ENCODE measurements at regions not wholly inside any gene's neighbourhood (a gene's known extent, or its start where the extent isn't known, plus 50 kb on each side); places are given as distances from the start of the nearest gene placed in this dataset.

GRCh38 chr2:221915926-221916325 is 343.8 kb upstream of the EPHA4 start (continued):
- TF ChIP-seq REST (IDR thresholded peaks at IDR 0.05; ENCODE audit: unreplicated experiment) (no peak), ETS1 (IDR thresholded peaks at IDR 0.05) (no peak)

- H4K20me1 ChIP-seq (replicated peaks; ENCODE audit: insufficient read depth), result no peaks in the 10 kb centered on the region
- no peak overlapping the region for H3K4me3 Mint-ChIP-seq
- H3K27ac ChIP-seq (ENCODE audit: low read depth), result no peak overlapping the region
- no peaks in the 10 kb centered on the region for H3K9me2 ChIP-seq (ENCODE audit: insufficient read depth)
- no peaks in the 10 kb centered on the region for H3F3A ChIP-seq (replicated peaks; ENCODE audit: low read depth)
- H3K4me2 ChIP-seq, result no peak overlapping the region
- no peak overlapping the region for H3K27ac Mint-ChIP-seq
- H3K4me1 ChIP-seq (ENCODE audit: insufficient read depth), result peaks cover 22% of the 10 kb centered on the region
- peaks cover 5% of the 10 kb centered on the region for H3K27me3 Mint-ChIP-seq (ENCODE audit: insufficient read depth, low read depth, poor library complexity)
- peaks cover 8% of the 10 kb centered on the region for H3K9me3 Mint-ChIP-seq
- ATAC-seq (no peak), DNase-seq (ENCODE audit: low spot score) (no peak)
- no peaks in the 10 kb centered on the region; the same call in 1 of the 3 replicates for H3K36me3 Mint-ChIP-seq (ENCODE audit: low read depth)
- H3K36me3 ChIP-seq (ENCODE audit: insufficient read depth), result no peaks in the 10 kb centered on the region
- H3K4me1 Mint-ChIP-seq, result peaks cover 26% of the 10 kb centered on the region
- H3K79me2 ChIP-seq (replicated peaks; ENCODE audit: insufficient read depth), result no peaks in the 10 kb centered on the region
- no peaks in the 10 kb centered on the region for H3K27me3 ChIP-seq (ENCODE audit: insufficient read depth)
- no peak overlapping the region for H2AFZ ChIP-seq
- no peak overlapping the region for H3K4me3 ChIP-seq
- TF ChIP-seq JUNB (IDR thresholded peaks at IDR 0.05; ENCODE audit: unreplicated experiment) (no peak), POLR2AphosphoS5 (IDR thresholded peaks at IDR 0.05; ENCODE audit: low read depth) (no peak), CTCF (conservative IDR thresholded peaks at IDR 0.05; ENCODE audit: low read depth in 2 of 2) (no peak), NANOG (IDR thresholded peaks at IDR 0.05; ENCODE audit: borderline replicate concordance) (no peak), CREB1 (CRISPR knock-in tag; IDR thresholded peaks at IDR 0.05; ENCODE audit: low read depth) (no peak), ZNF462 (CRISPR knock-in tag; IDR thresholded peaks at IDR 0.05) (no peak), STAT1 (IDR thresholded peaks at IDR 0.05; ENCODE audit: unreplicated experiment) (no peak), ZNF114 (CRISPR knock-in tag; IDR thresholded peaks at IDR 0.05) (no peak), ZNF331 (CRISPR knock-in tag; IDR thresholded peaks at IDR 0.05; ENCODE audit: low read depth) (no peak)
Observed at GRCh38 chr2:221914334-221914880, 342.3 kb upstream of the EPHA4 start.
